GM12892 (cell line): ENCODE measurements at regions not wholly inside any gene's neighbourhood (a gene's known extent, or its start where the extent isn't known, plus 50 kb on each side); places are given as distances from the start of the nearest gene placed in this dataset.

Experiments
- DNase-seq: peaks from one replicate; pipeline ENCODE4 v3.0.0; 2011; ENCODE audit not compliant: insufficient read length
- FAIRE-seq: peaks from 2 replicates; lab custom pipeline; 2011; peaks lifted over from hg19 to GRCh38; lab: Jason Lieb, UNC
- POLR2A ChIP-seq: IDR thresholded peaks from 2 replicates; pipeline ENCODE4 v1.6.1; 2011; ENCODE audit warnings: low read depth, low read length, control low read depth
- POLR2AphosphoS5 ChIP-seq: IDR thresholded peaks from 2 replicates; pipeline ENCODE4 v1.6.1; 2011; ENCODE audit warnings: low read depth, low read length, control low read depth
- TAF1 ChIP-seq: IDR thresholded peaks from 2 replicates; pipeline ENCODE4 v1.6.1; 2011; ENCODE audit warnings: low read depth, mild to moderate bottlenecking, control low read depth, low read length, borderline replicate concordance

DNA sequence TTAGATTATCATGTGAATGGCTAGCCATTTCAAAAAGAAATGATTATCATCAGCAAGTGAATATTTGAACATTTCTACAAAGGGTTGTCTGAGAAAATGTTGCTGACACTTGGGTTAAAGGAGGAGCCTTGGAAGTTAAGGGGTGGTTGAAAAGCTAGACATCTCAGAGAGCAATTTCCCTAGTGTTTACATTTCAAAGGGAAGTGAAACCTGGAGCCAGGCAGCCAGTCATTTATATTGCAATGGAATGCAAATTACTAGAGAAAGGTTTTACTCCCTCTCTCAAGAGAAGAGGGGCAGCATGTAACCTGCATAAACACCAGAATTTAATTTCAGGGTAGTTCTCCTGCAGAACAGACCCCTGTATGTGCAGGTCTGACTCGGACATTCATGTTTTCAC lies 279.0 kb downstream of the SLC16A7 start:
- DNase-seq (no peak), FAIRE-seq (no peak)
- no peak for TF ChIP-seq POLR2A
- no peak for TF ChIP-seq TAF1
- TF ChIP-seq POLR2AphosphoS5 = no peak

DNA sequence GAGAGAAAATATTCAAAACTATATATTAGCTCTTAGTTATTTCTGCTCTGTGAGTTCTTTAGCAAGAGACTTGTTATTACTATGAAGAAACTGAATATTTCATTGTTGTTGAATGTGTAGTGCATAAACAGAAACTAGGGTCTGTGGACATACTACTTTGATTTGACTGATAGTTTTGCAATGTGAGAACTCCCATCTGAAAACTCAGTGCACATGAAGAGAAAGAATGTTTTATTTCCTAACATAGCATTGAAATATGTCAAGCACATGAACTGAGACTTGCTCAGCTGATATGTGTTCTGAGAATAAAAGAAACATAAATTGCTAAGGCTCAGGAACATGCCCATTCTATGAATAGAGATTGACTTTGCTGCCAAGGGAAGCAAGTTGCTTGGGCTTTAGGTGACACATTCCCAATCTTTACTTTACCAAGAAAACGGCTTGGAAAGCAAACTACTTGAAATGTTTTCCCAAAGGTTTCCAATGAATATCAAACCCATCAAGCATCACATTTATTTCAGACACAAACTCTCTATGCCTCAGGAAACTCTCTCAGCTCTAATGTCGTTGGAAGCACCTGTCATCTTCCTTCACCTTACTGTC lies 290.4 kb downstream of the SLC16A7 start:
- TF ChIP-seq POLR2A (no peak), TAF1 (no peak), POLR2AphosphoS5 (no peak)
- FAIRE-seq = no peak
- no peak for DNase-seq

DNA sequence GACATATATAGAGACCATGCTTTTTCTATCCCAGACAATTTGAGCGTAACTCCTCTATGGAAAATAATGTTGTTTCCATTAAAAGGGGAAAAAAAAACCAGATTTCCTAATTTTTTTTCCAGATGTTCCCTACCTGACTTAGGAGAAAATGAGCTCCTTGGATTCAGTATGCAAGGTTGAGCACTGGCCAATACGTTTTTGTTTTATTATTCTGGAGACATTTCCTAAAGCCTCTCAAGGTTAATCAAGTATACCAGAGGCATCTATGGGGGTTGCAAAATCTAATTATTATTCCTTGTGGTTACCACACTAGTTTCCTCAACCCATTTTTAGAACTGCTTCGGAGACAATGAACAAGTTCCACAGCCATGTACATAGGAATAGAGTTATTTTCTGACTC lies 291.3 kb downstream of the SLC16A7 start:
- FAIRE-seq (no peak), DNase-seq (no peak)
- TF ChIP-seq TAF1 = no peak
- no peak for TF ChIP-seq POLR2AphosphoS5
- TF ChIP-seq POLR2A = no peak

DNA sequence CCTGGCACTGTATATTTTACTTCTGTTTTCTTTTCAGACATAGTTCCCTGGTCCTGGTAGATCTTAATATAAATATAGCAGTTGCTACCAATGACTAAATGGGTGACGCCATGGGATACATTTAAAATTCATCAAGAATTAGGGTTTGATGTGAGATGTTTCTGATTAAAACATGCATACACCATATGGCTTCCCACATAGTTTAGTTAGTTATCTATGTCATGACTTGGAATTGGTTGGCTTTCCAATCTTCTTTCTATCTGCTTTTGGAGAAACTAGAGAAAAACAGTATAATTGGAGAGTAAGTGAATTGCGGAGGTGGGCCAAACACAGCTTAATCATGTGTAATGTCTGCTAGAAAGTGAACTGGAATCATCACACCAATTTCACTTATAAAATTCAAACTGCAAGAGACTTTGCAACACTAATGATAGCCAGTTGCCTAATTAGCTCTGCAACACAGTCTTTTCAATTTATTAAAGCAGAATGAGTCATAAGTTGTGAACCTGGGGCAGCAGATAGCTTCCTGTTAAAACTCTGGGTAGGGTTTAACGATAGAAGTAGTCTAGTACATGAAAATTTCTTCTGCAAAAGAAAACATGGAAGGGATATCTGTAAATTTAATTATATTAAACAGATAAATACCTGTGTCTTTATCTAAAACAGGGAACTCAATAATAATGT lies 295.2 kb downstream of the SLC16A7 start:
- FAIRE-seq (no peak), DNase-seq (no peak)
- TF ChIP-seq POLR2AphosphoS5 (no peak), POLR2A (no peak), TAF1 (no peak)

DNA sequence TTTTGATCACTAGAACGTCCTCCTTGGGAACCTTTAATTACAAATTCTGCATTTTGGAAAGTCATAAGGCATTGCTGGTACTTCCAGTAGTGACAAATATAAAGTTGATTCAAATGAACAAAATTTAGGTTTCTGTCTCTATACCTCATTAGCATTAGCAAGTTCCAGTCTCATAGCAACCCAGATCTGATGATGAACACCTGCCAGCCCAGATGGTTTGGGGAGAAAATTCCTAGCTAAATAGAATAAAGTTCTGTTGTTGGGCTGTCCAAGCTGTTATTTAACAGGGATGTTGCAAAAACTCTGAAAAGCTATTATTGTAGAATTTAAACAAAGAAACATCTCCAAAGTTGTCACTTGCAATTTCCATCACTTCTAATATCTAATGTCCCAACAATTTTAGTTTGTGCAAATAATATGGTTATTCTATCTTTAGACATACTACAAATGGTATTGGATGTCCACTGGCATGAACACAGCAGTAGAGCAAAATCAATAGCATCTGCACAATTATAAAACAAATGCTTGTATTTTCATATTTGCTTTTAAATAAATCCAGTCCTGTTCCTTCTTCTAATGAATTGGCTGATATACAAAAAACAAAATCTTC lies 299.4 kb downstream of the SLC16A7 start:
- no peak for DNase-seq
- no peak for TF ChIP-seq POLR2A
- TF ChIP-seq POLR2AphosphoS5 = no peak
- TF ChIP-seq TAF1 = no peak

DNA sequence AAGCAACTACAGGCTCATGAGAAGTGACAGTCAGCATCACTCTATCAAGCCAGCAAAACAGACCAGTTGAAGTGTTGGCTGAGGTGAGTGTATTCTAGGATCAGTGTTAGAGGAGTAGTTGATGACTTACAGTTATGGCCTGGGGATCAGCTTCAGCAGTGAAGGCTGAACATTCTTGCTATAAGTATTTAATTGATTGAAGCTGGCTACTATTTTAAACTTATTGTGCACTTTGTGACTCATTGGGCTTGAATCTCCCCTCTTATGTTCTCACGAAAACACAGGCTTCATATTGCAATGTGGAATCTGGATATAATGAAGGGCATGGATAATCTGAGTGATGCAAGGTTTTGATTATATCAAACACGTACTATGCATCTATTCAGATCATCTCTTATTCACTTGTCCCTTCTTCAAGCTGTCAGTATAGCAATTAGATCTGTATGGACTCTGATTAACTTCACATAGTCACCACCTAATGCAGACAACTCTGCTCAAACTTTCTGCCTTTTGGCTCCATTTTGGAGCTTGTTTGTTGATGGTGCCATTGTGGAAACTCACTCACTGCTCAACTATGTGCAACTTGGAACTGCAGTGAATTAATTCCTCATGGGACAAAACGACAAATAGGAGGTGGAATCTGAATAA lies 309.2 kb downstream of the SLC16A7 start:
- FAIRE-seq (no peak), DNase-seq (no peak)
- no peak for TF ChIP-seq TAF1
- TF ChIP-seq POLR2A = no peak
- no peak for TF ChIP-seq POLR2AphosphoS5

More for the DNA sequence above, 299.4 kb downstream of the SLC16A7 start:
- FAIRE-seq = no peak

DNA sequence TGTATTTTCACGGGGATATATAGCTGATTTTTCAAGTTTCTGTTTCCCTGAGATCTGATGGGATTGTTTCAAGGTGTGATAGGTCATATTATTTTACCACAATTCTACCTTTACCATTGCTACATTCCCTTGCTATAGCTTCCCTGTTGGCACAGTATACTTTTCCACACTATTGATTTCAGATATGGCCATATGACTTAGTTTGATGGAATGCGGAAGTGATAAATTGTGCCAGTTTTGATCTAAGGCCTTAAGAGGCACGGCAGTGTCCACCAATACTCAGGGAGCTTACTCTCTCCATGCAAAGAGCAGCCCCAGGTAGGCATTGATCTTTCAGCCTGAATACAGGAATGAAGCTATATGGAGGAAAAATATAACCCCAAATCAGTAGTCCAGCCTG lies 315.7 kb downstream of the SLC16A7 start:
- FAIRE-seq = no peak
- no peak for TF ChIP-seq POLR2A
- DNase-seq = no peak

DNA sequence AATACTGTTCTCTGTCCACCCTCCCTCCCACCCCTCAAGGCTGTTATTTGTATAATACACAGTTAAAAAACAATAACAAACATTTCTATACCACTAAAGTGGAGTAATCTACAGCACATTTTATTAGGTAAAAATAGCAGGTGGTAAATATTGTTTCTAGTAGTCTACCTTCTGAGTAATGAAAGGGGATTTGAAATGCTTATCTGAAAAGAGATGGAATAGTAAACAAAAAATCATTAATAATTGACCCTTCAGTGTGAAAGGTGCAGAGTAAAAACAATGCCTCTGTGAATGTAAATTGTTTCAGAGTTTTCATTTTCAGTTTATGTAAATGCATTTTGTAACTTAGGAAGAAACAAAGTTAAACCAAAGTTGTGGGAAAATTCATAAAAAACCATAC lies 321.2 kb downstream of the SLC16A7 start:
- FAIRE-seq (no peak), DNase-seq (no peak)

DNA sequence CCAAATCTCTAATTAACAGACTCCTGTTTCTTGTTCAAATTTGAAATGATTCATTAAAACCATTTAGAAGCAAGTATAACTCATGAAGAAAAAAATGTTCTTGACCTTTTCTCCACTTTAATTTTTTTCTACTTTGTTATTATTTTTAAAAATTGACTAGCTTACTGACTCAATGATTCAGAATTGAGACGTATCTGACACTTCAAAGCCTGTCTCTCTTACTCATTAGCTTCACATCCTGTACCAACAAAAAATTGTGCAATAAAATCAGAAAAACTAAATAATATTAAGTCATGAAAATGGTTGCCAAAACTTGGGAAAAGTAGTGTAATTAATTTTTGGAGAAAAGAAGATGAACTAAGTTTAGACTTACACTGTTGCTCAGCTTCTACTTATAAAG lies 331.2 kb downstream of the SLC16A7 start:
- no peak for FAIRE-seq
- TF ChIP-seq TAF1 (no peak), POLR2A (no peak), POLR2AphosphoS5 (no peak)
- no peak for DNase-seq

More for the DNA sequence above, 321.2 kb downstream of the SLC16A7 start:
- TF ChIP-seq TAF1 (no peak), POLR2AphosphoS5 (no peak), POLR2A (no peak)

DNA sequence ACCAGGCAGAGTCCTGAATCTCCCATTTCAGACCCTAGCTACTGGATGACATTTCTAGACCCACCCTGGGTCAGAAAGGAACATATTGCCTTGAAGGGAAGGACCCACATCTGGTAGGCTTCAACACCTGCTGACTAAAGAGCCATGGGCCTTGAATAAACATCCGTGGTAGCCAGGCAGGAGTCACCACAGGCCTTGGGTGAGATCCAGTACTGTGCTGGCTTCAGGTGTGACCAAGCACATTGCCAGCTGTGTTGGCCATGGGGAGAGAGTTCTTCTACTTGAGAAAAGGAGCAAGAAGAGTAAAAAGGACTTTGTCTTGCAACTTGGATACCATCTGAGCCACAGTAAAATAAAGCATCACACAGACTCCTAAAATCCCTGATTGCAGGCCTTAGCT lies 332.6 kb downstream of the SLC16A7 start:
- DNase-seq (no peak), FAIRE-seq (no peak)
- TF ChIP-seq TAF1 (no peak), POLR2A (no peak), POLR2AphosphoS5 (no peak)

DNA sequence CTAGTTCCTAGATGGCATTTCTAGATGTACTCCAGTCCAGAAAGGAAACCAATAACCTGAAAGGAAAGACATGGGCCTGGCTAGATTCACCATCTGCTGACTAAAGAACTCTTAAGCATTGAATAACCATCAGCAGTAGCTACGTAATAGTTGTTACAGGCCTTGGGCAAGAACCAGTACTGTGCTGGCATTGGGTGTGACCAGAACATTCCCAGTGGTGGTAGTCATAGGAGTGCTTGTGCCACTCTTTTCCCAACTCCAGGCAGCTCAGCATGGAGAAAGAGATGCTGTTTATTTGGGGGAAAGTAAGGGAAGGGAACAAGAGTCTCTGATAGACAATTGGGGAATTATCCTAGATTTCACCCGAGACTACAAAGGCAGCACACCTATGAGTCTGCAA lies 333.3 kb downstream of the SLC16A7 start:
- TF ChIP-seq TAF1 (no peak), POLR2AphosphoS5 (no peak), POLR2A (no peak)
- no peak for FAIRE-seq
- no peak for DNase-seq

DNA sequence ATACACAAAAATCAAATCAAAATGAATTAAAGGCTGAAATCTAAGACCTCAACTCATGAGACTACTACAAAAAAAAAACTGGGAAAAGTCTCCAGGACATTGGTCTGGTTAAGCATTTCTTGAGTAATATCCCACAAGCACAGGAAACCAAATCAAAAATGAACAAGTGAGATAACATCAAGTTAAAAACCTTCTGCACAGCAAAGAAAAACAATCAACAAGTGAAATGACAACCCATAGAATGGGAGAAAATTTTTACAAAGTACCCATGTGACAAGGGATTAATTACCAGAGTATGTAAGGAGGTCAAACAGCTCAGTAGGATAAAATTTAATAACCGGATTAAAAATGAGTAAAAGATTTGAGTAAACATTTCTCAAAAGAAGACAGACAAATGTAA lies 338.7 kb downstream of the SLC16A7 start:
- FAIRE-seq = no peak
- no peak for DNase-seq
- TF ChIP-seq POLR2AphosphoS5 (no peak), TAF1 (no peak), POLR2A (no peak)
